Endothelial cell of umbilical vein (primary cell): ENCODE measurements at regions not wholly inside any gene's neighbourhood (a gene's known extent, or its start where the extent isn't known, plus 50 kb on each side); places are given as distances from the start of the nearest gene placed in this dataset.

Experiments used
- BruUV-seq: library from RNA; stranded (reverse); fragments of 400-500 nt; replicated peaks from 2 replicates; lab custom pipeline; 2021; lab: Mats Ljungman, UMichigan
- CTCF ChIA-PET: fragments of 300-600, 350-600 bp; sonication (Branson Sonifier 250); formaldehyde crosslinking; loops from one replicate; lab custom pipeline; 2021; ENCODE audit warnings: antibody characterized with exemption, inconsistent platforms; lab: Charles Lee
- POLR2A ChIA-PET: fragments of 300-600, 350-600 bp; sonication (Branson Sonifier 250); formaldehyde crosslinking; loops from one replicate; lab custom pipeline; 2021; ENCODE audit warnings: antibody characterized with exemption, inconsistent platforms; lab: Charles Lee
- DNase-seq: peaks from one replicate; pipeline ENCODE4 v3.0.0-alpha.2; 2011; ENCODE audit warnings: low read depth, low spot score
- FAIRE-seq: peaks from 2 replicates; lab custom pipeline; 2011; peaks lifted over from hg19 to GRCh38; lab: Jason Lieb, UNC
- H2AFZ ChIP-seq: 2 replicates; pipeline ENCODE4 v1.6.0; 2012; ENCODE audit warnings: low read depth, low read length, control low read depth, inconsistent platforms
- H3K27ac ChIP-seq: 2 replicates; pipeline ENCODE4 v1.5.1; 2011; ENCODE audit warnings: low read depth, mild to moderate bottlenecking, control low read depth, low read length, moderate library complexity; ENCODE audit not compliant: insufficient read depth
- H3K27me3 ChIP-seq, 2 experiments: 2 replicates each; pipeline versions ENCODE4 v1.6.0 to v1.6.1; 2011; ENCODE audit warnings: low read length in 2 of 2, mixed read lengths in 1 of 2; ENCODE audit not compliant: control insufficient read depth in 2 of 2, insufficient read depth in 2 of 2
- H3K36me3 ChIP-seq, 2 experiments: 2 replicates in 1 of 2; 3 replicates in 1 of 2; pipeline ENCODE4 v1.5.1; 2011; ENCODE audit warnings: low read length in 2 of 2, mild to moderate bottlenecking in 1 of 2, moderate library complexity in 1 of 2; ENCODE audit not compliant: control insufficient read depth in 2 of 2, insufficient read depth in 2 of 2; ENCODE audit errors: extremely low read depth in 1 of 2
- H3K4me1 ChIP-seq: 3 replicates; pipeline ENCODE4 v1.5.1; 2011; ENCODE audit warnings: mild to moderate bottlenecking, low read length; ENCODE audit not compliant: control insufficient read depth, insufficient read depth; ENCODE audit errors: extremely low read depth
- H3K4me2 ChIP-seq: 2 replicates; pipeline ENCODE4 v1.6.1; 2011; ENCODE audit warnings: low read length, control low read depth, mixed read lengths; ENCODE audit not compliant: insufficient read depth
- H3K4me3 ChIP-seq, 3 experiments: fragments of 200-600 bp in 1 of 3; sonication (generic), shearing (Covaris generic) in 1 of 3; replicated peaks in 1 of 3; 2 replicates each; pipeline ENCODE4 v1.5.1; 2011 to 2016; ENCODE audit warnings: control low read depth in 3 of 3, low read length in 3 of 3, mild to moderate bottlenecking in 2 of 3, inconsistent platforms in 1 of 3, low read depth in 1 of 3, moderate library complexity in 1 of 3; ENCODE audit not compliant: insufficient read depth in 1 of 3
- H3K79me2 ChIP-seq: 2 replicates; pipeline ENCODE4 v1.6.0; 2012; ENCODE audit warnings: low read length, inconsistent platforms; ENCODE audit not compliant: control insufficient read depth, insufficient read depth
- H3K9ac ChIP-seq: replicated peaks from 2 replicates; pipeline ENCODE3; 2011; ENCODE audit warnings: low read length, control low read depth; ENCODE audit not compliant: insufficient read depth; ENCODE audit errors: extremely low read depth
- H3K9me1 ChIP-seq: replicated peaks from 3 replicates; pipeline ENCODE4 v1.6.0; 2011; ENCODE audit warnings: mild to moderate bottlenecking, low read length; ENCODE audit not compliant: control insufficient read depth, insufficient read depth; ENCODE audit errors: extremely low read depth
- H3K9me3 ChIP-seq: replicated peaks from 2 replicates; pipeline ENCODE4 v1.5.1; 2012; ENCODE audit warnings: low read length, inconsistent platforms; ENCODE audit not compliant: control insufficient read depth, insufficient read depth
- H4K20me1 ChIP-seq: replicated peaks from 2 replicates; pipeline ENCODE3; 2011; ENCODE audit warnings: mild to moderate bottlenecking, low read length; ENCODE audit not compliant: control insufficient read depth, insufficient read depth; ENCODE audit errors: extremely low read depth
- CTCF ChIP-seq, 2 donors: IDR thresholded peaks; 1 replicate in 1 of 2; 2 replicates in 1 of 2; pipeline ENCODE4 v1.5.1; 2011; ENCODE audit warnings: low read length in 2 of 2, mild to moderate bottlenecking in 2 of 2, moderate library complexity in 2 of 2, control low read depth in 1 of 2, inconsistent platforms in 1 of 2, low read depth in 1 of 2; ENCODE audit not compliant: insufficient read depth in 1 of 2; ENCODE audit errors: extremely low read depth in 1 of 2
- EZH2 ChIP-seq: IDR thresholded peaks from 2 replicates; pipeline ENCODE4 v1.6.1; 2012; ENCODE audit warnings: borderline replicate concordance, low read depth, mild to moderate bottlenecking, moderate library complexity, low read length, inconsistent platforms; ENCODE audit not compliant: severe bottlenecking
- FOS ChIP-seq: IDR thresholded peaks from 2 replicates; pipeline ENCODE4 v1.6.1; 2011; ENCODE audit warnings: mild to moderate bottlenecking, low read length, moderate library complexity, borderline replicate concordance; ENCODE audit not compliant: insufficient read depth
- GATA2 ChIP-seq: IDR thresholded peaks from 2 replicates; pipeline ENCODE4 v1.7.0; 2011; ENCODE audit warnings: low read depth, mild to moderate bottlenecking, moderate library complexity, mixed read lengths, low read length; ENCODE audit not compliant: insufficient read length, insufficient read depth
- JUN ChIP-seq: IDR thresholded peaks from 2 replicates; pipeline ENCODE4 v1.6.1; 2011; ENCODE audit warnings: borderline replicate concordance, low read depth; ENCODE audit not compliant: insufficient read length, insufficient read depth
- MAX ChIP-seq: IDR thresholded peaks from 2 replicates; pipeline ENCODE4 v1.6.1; 2011; ENCODE audit not compliant: insufficient read depth, insufficient read length
- MYC ChIP-seq: IDR thresholded peaks from one replicate; pipeline ENCODE4 v1.6.1; 2011; ENCODE audit warnings: mild to moderate bottlenecking, low read depth, low read length
- POLR2A ChIP-seq: IDR thresholded peaks from 2 replicates; pipeline ENCODE4 v1.6.1; 2012; ENCODE audit warnings: low read depth, mild to moderate bottlenecking, control low read depth, low read length
- POLR2AphosphoS5 ChIP-seq: IDR thresholded peaks from 2 replicates; pipeline ENCODE4 v1.6.1; 2012; ENCODE audit warnings: low read depth, mild to moderate bottlenecking, control low read depth, low read length, moderate library complexity; ENCODE audit not compliant: insufficient read depth
- dilution Hi-C: fragments of 300-500 bp; cut with MboI; formaldehyde crosslinking; loops from one replicate; pipeline ENCODE4 v1.15.0; 2019; ENCODE audit warnings: low sequenced_read_pairs; ENCODE audit not compliant: extremely low pct_ligation_motif_present
- intact Hi-C: fragments of 100-400 bp; cut with micrococcal nuclease; formaldehyde crosslinking; loops from one replicate; pipeline ENCODE4 v1.10.0; 2022

DNA sequence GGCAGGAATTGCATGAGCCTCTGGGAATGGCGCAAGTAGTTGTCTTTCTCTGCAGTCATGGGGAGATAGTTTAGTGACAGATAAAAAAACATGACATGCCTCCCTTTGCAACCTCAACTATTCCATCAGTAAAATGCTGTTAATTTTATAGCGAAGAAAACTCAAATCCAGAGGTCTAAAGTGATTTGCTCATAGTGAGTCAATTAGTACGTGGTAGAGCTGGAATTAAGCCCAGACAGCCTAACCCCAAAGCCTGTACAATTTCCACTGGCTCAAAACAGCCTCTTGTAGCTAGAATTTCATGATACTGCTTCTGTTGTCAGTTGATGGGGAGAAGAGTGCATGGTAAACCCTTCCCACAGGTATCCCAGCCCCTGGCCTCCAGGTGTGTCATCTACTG is 81.3 kb upstream of the TRPC5 start:
- H3K4me3 ChIP-seq, result no peak overlapping the region
- H3K27me3 ChIP-seq, result no peaks in the 10 kb centered on the region
- H3K36me3 ChIP-seq, result no peaks in the 10 kb centered on the region
- no peaks in the 10 kb centered on the region for H3K9me1 ChIP-seq
- BruUV-seq, result no TSS peak
- no peak overlapping the region for H2AFZ ChIP-seq
- TF ChIP-seq MAX, result no peak
- no peak for TF ChIP-seq EZH2
- TF ChIP-seq POLR2A, result no peak
- no peak for TF ChIP-seq JUN
- no peak for TF ChIP-seq FOS
- TF ChIP-seq GATA2, result no peak
- no peak for TF ChIP-seq CTCF (IDR thresholded peaks at IDR 0.05; ENCODE audit: extremely low read depth in 1 of 2, insufficient read depth in 1 of 2, low read depth in 1 of 2, low read length in 2 of 2)
- TF ChIP-seq POLR2AphosphoS5, result no peak
- no peak for TF ChIP-seq MYC
- no peak overlapping the region for H3K9ac ChIP-seq
- H3K27ac ChIP-seq, result no peak overlapping the region
- ChIA-PET POLR2A (no interaction called here), CTCF (no interaction called here)
- dilution Hi-C loops, result no loop called here
- no peak overlapping the region for H3K4me2 ChIP-seq
- H3K79me2 ChIP-seq, result no peaks in the 10 kb centered on the region
- no peak for FAIRE-seq
- no peak for DNase-seq
- H3K4me1 ChIP-seq, result no peaks in the 10 kb centered on the region
- no peaks in the 10 kb centered on the region for H3K9me3 ChIP-seq
- H4K20me1 ChIP-seq, result no peaks in the 10 kb centered on the region
- intact Hi-C loops, result no loop called here
